ENCODE measurements at regions not wholly inside any gene's neighbourhood (a gene's known extent, or its start where the extent isn't known, plus 50 kb on each side); places are given as distances from the start of the nearest gene placed in this dataset.
"Not testable (repeated sequence)": the region's sequence is repeated elsewhere in the genome, so short reads cannot be mapped to it uniquely, and the experiment has no call there.

DNA sequence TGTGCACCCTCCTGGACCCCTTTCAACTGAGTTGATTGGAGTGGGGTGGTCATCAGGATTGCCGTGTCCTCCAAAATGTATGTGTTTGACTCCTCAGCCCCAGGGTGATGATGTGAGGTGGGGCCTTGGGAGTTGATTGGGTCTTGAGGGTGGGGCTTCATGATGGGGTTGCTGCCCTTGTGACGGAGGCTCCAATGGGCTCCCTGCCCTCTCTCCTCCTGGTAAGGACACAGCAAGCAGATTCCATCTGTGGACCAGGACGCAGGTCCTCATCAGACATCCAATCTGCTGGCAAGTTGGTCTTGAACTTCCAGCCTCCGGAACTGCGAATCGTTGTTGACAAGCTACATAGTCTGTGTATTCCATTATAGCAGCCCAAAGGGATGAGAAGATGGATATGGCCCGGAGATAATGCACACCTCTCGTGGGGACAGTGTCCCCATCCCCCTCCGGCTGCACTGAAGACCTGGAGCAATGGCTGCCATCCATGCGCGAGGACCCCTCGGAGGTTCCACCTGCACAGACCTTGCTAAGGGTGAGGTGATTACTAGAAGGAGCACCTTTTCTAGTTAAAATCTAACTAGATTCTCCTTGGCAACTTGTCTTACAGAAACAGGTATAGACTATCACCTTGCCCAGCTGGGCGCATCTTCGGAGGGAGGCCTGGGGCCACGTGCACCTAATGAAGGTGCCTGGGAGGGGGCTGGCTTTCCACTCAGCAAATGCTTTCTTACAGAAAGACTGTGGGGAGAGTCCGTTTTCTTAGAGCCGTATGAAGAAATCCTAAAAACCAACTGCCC is 75.7 kb upstream of the IRX4 start:
- Histone ChIP-seq H3K27ac (ENCODE audit: low read depth, low read length) (no peak overlapping the region), H3K4me3 (ENCODE audit: low read depth, low read length) (no peak overlapping the region), H3K9me3 (ENCODE audit: control insufficient read depth, insufficient read depth, low read length) (peaks cover 29% of the 10 kb centered on the region), H3K27me3 (ENCODE audit: control insufficient read depth, insufficient read depth, low read length) (no peaks in the 10 kb centered on the region)
- ChIA-PET CTCF (no interaction called here), POLR2A (no interaction called here)
- TF ChIP-seq, protein P1, sequence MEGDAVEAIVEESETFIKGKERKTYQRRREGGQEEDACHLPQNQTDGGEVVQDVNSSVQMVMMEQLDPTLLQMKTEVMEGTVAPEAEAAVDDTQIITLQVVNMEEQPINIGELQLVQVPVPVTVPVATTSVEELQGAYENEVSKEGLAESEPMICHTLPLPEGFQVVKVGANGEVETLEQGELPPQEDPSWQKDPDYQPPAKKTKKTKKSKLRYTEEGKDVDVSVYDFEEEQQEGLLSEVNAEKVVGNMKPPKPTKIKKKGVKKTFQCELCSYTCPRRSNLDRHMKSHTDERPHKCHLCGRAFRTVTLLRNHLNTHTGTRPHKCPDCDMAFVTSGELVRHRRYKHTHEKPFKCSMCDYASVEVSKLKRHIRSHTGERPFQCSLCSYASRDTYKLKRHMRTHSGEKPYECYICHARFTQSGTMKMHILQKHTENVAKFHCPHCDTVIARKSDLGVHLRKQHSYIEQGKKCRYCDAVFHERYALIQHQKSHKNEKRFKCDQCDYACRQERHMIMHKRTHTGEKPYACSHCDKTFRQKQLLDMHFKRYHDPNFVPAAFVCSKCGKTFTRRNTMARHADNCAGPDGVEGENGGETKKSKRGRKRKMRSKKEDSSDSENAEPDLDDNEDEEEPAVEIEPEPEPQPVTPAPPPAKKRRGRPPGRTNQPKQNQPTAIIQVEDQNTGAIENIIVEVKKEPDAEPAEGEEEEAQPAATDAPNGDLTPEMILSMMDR (IDR thresholded peaks at IDR 0.05; ENCODE audit: low read depth, low read length): no peak
- DNase-seq (ENCODE audit: low read depth, low spot score): no peak

DNA sequence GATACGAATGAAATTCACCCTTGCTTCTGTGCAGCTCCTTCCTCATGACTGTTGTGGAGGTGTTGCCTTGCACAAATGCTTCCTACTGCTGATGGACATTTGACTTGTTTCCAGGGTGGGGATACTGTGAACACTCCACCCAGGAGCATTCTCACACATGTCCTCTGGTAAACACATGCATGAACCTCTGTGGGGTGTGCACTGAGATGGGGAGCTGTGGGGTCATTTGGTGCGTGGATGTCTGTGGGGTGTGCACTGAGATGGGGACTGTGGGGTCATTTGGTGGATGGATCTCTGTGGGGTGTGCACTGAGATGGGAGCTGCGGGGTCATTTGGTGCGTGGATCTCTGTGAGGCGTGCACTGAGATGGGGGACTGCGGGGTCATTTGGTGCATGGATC is 72.9 kb upstream of the IRX4 start:
- ChIA-PET CTCF (no interaction called here), POLR2A (no interaction called here)
- Histone ChIP-seq H3K9me3 (ENCODE audit: control insufficient read depth, insufficient read depth, low read length) (peaks cover 23% of the 10 kb centered on the region), H3K27ac (ENCODE audit: low read depth, low read length) (no peak overlapping the region), H3K27me3 (ENCODE audit: control insufficient read depth, insufficient read depth, low read length) (no peaks in the 10 kb centered on the region), H3K4me3 (ENCODE audit: low read depth, low read length) (no peak overlapping the region)
- TF ChIP-seq, protein P1 (IDR thresholded peaks at IDR 0.05; ENCODE audit: low read depth, low read length): no peak
- DNase-seq (ENCODE audit: low read depth, low spot score): no peak

- H3K27me3 ChIP-seq (ENCODE audit: control insufficient read depth, insufficient read depth, low read length); POLR2A ChIA-PET; H3K27ac ChIP-seq (ENCODE audit: low read depth, low read length); DNase-seq (ENCODE audit: low read depth, low spot score); H3K4me3 ChIP-seq (ENCODE audit: low read depth, low read length); CTCF ChIA-PET: not testable (repeated sequence)
- H3K9me3 ChIP-seq (ENCODE audit: control insufficient read depth, insufficient read depth, low read length): peaks cover 30% of the 10 kb centered on the region; the same call in 1 of the 2 replicates
These were observed 71.0 kb upstream of the IRX4 start for GRCh38 chr5:1953710-1954109.

DNA sequence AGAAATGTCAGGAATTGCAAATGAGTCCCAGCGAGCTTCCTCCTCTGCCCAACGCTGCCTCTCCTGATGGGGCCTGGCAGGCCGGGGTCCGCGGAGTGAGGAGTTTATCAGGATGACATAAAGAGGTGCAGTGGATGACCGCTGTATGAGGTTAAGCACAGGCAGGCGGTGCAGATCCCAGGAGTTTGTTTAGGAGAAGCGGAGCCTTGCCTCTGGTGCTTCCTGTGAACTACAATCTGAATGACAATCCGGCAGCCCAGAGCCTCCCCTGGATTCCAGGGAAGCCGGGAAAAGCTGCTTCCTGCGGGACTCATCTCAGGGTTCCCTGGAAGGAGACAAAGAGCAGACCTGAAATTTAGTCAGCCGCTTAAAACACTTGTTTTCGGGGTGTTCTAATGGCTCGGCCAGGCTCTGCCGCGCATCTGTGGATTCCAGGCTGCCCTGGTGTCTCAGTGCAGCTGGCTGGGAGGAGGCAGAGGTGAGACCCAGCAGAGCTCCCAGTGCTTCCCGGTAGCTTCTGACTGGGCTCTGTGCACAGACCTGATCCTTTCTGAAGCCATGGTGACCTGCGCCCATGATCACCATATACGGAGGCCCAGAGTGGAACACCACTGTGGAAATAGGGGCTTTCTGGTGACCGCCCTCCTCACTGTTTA is 69.8 kb upstream of the IRX4 start:
- ChIA-PET CTCF (no interaction called here), POLR2A (no interaction called here)

DNA sequence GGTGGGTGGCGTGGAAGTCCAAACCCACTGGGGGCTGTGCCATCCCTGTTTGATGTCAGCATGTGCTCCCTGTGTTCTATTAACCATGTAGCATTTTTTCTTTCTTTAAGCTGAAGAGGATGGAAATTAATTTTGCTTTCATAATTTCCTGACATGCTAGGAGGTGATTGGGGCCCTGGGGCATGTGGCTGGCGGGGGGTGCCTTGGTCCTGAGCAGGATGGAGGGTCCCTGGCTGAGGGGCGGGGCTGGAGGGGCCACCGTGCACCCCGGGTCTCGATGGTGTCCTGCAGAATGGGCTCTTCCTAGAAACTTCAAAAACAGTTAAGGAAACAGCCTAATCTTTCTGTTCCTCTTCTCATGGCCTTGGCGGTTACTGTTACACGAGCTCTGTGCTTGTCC is 69.3 kb upstream of the IRX4 start:
- Histone ChIP-seq H3K4me3 (ENCODE audit: low read depth, low read length) (no peak overlapping the region), H3K27ac (ENCODE audit: low read depth, low read length) (no peak overlapping the region), H3K9me3 (ENCODE audit: control insufficient read depth, insufficient read depth, low read length) (peaks cover 31% of the 10 kb centered on the region; the same call in 1 of the 2 replicates), H3K27me3 (ENCODE audit: control insufficient read depth, insufficient read depth, low read length) (no peaks in the 10 kb centered on the region)
- no peak for DNase-seq (ENCODE audit: low read depth, low spot score)
- CTCF ChIA-PET: no interaction called here
- TF ChIP-seq, protein P1 (IDR thresholded peaks at IDR 0.05; ENCODE audit: low read depth, low read length): no peak
- POLR2A ChIA-PET: no interaction called here

More for the DNA sequence above, 69.8 kb upstream of the IRX4 start:
- Histone ChIP-seq H3K4me3 (ENCODE audit: low read depth, low read length) (no peak overlapping the region), H3K9me3 (ENCODE audit: control insufficient read depth, insufficient read depth, low read length) (peaks cover 31% of the 10 kb centered on the region; the same call in 1 of the 2 replicates), H3K27me3 (ENCODE audit: control insufficient read depth, insufficient read depth, low read length) (no peaks in the 10 kb centered on the region), H3K27ac (ENCODE audit: low read depth, low read length) (no peak overlapping the region)
- DNase-seq (ENCODE audit: low read depth, low spot score): no peak
- TF ChIP-seq, protein P1 (IDR thresholded peaks at IDR 0.05; ENCODE audit: low read depth, low read length): no peak
